Fibroblast of lung (primary cell): ENCODE measurements at regions not wholly inside any gene's neighbourhood (a gene's known extent, or its start where the extent isn't known, plus 50 kb on each side); places are given as distances from the start of the nearest gene placed in this dataset.

Experiments used
- CTCF ChIP-seq, 2 donors: IDR thresholded peaks in 1 of 2; conservative IDR thresholded peaks in 1 of 2; 1 replicate in 1 of 2; 2 replicates in 1 of 2; pipeline ENCODE4 v1.5.1; 2011 to 2012; ENCODE audit warnings: low read length in 2 of 2, control low read depth in 1 of 2, inconsistent platforms in 1 of 2, low read depth in 1 of 2, mild to moderate bottlenecking in 1 of 2
- EZH2 ChIP-seq: IDR thresholded peaks from 2 replicates; pipeline ENCODE4 v1.5.1; 2012; ENCODE audit warnings: low read length, control low read depth, mild to moderate bottlenecking; ENCODE audit errors: missing control alignments

DNA sequence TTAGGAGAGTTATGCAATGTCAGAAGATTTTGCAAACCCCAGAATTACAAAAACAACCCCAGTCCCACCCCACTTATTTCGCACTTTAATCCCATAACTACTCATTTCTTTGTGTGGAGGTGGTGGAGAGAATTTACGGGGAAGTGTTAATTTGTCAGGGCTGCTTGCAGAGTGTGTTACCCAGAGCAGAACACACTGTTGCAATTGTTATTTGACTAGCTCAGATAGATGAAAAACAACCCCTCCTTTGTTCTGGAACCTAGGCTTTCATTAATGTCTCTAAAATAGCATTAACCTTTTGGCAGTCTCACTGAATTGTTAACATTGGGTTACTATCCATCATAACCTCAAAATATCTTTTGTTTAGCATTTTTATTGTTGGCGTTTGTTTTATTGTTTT is 55.8 kb upstream of the MINAR1 start:
- TF ChIP-seq CTCF (conservative IDR thresholded peaks at IDR 0.05 in 1 of 2, IDR thresholded peaks at IDR 0.05 in 1 of 2; ENCODE audit: low read depth in 1 of 2, low read length in 2 of 2) (no peak), EZH2 (no peak)
